Mesenteric fat pad (tissue), 1 donor: ENCODE measurements at regions not wholly inside any gene's neighbourhood (a gene's known extent, or its start where the extent isn't known, plus 50 kb on each side); places are given as distances from the start of the nearest gene placed in this dataset.
"Not testable (repeated sequence)": the region's sequence is repeated elsewhere in the genome, so short reads cannot be mapped to it uniquely, and the experiment has no call there.

Experiments
- DNase-seq: peaks from one replicate; pipeline ENCODE4 v3.0.0-alpha.2; 2020; ENCODE audit warnings: low spot score
- donor health status: DM: yes; HTN: yes; CAD: no.

DNA sequence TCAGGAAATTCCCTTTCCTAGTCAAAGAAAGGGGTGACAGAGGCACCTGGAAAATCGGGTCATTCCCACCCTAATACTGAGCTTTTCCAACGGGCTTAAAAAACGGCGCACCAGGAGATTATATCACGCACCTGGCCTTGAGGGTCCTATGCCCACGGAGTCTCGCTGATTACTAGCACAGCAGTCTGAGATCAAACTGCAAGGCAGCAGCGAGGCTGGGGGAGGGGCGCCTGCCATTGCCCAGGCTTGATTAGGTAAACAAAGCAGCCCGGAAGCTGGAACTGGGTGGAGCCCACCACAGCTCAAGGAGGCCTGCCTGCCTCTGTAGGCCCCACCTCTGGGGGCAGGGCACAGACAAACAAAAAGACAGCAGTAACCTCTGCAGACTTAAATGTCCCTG lies 107.5 kb upstream of the VWC2 start:
- DNase-seq: not testable (repeated sequence)

- no peak for DNase-seq
Measured at GRCh38 chr7:49666764-49667163, 106.7 kb upstream of the VWC2 start.

DNA sequence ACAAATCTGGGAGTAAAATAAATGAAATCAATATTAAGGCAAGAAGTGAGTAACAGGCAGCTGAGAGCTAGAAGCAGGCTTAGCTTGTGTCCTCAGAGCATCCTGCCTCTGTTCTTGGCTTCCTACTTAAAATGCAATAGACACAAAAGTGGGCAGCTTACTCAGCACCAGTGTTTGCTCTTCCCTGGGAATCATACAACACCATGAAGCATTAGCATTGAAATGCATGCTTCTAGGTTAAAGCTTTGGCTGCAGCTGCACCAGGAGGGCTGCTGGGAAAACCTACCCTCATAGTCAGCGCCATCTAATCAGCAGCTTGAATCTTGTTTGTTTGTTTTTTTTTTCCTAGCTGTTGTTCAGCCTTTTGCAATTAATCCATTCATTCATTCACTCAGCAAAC lies 104.2 kb upstream of the VWC2 start:
- no peak for DNase-seq

- no peak for DNase-seq
Measured at GRCh38 chr7:49669692-49670260, 103.7 kb upstream of the VWC2 start.

- no peak for DNase-seq
Measured at GRCh38 chr7:49670991-49671390, 102.4 kb upstream of the VWC2 start.

DNA sequence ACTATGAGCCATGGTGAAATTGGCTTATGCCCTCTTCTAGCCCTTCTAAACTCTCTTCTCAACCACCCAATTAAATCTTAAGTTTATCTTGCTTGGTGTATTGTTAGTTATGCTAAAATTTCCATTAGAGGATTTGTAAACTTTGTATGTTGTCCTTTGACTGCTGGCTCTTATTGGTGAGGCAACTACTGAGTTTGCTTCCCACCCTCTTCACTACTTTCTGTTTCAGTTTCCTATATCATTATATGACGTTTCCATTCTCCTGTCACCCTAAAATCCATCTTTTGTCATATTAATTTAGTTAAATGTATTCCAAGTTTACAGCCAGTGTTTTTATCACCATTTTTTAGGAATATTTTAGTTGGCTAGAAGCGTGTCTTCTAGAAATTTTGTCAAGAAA lies 80.9 kb upstream of the VWC2 start:
- no peak for DNase-seq

DNA sequence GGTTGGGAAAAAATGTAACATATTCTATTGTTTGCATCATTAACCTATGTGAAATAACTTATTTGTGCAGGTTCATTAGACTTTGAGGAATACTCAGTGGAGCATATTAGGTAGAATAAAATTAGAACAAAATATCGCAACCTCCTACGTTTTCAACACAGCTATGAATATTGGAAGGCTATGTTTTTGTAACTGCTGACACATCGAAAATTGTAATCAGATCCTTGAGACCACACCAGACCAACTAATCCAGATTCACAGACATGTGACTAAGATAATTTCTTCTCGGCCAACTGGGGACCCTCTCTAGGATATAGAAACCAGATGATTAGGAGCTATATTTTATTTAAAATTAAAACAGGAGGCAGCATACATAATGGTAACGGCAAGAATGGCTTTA lies 77.5 kb upstream of the VWC2 start:
- DNase-seq: no peak

DNA sequence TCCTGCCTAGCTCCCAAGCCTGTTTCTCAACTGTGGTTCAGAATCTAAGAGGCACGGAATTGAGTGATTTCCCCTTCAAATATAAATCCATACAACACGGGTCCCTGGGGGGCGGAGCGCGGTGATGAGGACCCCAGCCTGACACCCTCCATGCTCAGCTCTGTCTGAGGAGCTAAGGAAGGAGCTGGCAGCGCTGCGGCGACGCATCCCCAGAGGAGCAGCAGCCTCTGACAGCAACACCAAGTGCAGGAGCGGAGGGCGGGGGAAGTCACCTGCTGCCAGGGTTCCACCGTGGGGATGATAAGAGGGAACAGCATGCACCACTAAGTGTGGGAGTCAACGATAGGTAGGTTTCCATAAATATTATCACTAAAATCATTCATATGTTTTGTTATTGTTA lies 72.6 kb upstream of the VWC2 start:
- DNase-seq: no peak

DNA sequence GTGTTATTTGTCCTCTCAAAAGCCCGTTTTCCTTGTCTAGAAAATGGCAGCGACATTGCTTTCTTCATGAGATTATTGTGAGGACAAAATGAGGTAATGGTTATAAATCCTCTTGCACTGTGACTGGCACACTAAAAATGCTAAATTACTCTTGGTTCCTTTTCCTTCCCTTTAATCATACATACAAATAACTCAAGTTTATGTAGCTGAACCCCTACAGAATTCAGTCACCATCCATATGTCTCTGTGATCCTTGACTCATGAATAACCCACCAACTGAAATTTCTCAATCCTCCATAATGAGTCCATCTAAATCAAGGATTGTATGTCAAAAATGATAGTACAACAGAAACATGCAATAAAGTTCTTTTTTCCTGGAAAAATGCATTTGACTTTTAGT lies 71.3 kb upstream of the VWC2 start:
- DNase-seq: no peak

- DNase-seq: no peak
Measured at GRCh38 chr7:49703337-49703736, 70.1 kb upstream of the VWC2 start.

- DNase-seq: no peak
Measured at GRCh38 chr7:49703881-49704280, 69.6 kb upstream of the VWC2 start.

- no peak for DNase-seq
Measured at GRCh38 chr7:49706106-49706505, 67.3 kb upstream of the VWC2 start.

DNA sequence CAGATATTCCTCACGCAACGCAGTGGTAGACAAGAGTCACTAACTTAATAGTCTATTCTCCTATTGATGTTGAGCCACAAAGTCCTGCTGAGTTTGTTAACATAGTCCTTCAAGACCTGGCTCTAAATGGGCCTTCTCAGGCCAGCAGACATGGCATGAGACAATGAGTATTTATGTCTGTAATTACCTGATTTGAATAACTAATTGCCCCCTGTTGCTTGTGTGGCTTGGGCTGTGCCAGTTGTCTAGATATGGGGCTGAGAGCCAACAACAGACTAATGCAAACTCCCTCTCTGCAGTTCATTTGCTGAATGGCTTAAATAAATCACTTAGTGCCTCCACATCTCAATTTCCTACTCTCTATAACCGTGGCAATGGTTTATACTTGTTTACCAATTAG lies 65.5 kb upstream of the VWC2 start:
- no peak for DNase-seq

GRCh38 chr7:49708590-49708989 lies 64.8 kb upstream of the VWC2 start:
- no peak for DNase-seq

DNA sequence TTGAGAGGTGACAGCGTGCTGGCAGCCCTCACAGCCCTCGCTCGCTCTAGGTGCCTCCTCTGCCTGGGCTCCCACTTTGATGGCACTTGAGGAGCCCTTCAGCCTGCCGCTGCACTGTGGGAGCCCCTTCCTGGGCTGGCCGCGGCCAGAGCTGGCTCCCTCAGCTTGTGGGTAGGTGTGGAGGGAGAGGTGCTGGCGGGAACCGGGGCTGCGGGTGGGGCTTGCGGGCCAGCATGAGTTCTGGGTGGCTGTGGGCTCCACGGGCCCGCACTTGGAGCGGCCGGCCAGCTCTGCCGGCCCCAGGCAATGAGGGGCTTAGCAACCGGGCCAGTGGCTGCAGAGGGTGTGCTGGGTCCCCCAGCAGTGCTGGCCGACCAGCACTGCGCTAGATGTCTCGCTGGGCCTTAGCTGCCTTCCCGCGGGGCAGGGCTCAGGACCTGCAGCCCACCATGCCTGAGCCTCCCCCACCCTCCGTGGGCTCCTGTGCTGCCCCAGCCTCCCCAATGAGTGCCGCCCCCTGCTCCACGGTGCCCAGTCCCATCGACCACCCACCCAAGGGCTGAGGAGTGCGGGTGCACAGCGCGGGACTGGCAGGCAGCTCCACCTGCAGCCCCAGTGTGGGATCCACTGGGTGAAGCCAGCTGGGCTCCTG lies 62.2 kb upstream of the VWC2 start:
- not testable (repeated sequence) for DNase-seq

GRCh38 chr7:49714182-49714581 lies 59.3 kb upstream of the VWC2 start:
- no peak for DNase-seq

DNA sequence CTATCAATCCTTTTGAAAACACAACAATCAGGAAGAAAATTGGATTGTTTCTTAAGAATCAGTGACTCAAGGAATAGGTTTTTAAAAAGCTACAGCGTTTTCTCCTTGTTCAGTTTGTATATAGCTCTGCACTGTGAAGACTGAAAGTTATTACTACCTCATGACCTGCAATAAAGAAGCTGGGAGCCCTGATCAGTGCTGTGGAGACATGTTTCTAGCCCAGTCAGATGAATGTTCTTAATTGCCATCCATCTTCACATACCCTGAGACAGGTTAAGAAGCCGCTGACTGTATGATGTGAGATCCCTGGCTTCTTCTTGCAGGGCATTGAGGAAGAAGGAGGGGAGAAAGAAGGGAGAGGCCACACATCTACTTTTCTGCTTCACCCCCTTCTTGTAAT lies 58.0 kb upstream of the VWC2 start:
- no peak for DNase-seq

DNA sequence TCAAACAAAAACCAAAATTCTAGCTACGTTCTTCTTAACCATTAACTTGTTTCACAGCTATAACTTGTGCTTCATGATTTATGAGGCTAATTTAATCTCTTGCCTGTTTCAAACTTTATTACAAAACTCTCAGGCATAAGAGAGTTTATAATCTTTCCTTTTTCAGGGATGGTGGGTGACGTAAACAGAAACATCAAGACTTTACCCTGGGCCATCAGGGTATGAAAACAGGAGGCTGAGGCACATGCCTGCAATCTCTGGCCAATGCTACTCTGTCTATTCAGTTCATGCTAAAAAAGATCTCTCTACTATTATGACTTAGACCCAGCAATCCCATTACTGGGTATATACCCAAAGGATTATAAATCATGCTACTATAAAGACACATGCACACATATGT lies 55.9 kb upstream of the VWC2 start:
- no peak for DNase-seq

DNA sequence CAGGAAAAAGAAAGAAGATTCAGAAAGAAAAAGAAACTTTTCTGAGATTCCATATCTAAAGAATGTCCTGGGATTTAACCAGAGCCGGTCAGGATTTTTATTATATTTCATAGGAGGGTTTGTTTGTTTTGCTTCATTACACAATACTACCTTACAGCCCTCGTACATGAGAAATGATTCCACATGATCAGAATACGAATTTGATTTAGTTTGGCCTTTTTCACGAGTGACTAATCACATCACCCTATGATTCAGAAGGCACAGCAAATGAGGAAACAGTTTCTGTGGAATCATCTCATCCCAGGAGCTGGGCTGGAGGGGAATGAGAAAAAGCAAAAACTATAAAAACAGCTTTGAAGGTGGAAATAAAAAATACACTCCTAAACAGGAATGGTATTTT lies 54.7 kb upstream of the VWC2 start:
- no peak for DNase-seq

GRCh38 chr7:49721441-49721840 lies 52.0 kb upstream of the VWC2 start:
- DNase-seq: no peak
